ENCODE measurements at regions not wholly inside any gene's neighbourhood (a gene's known extent, or its start where the extent isn't known, plus 50 kb on each side); places are given as distances from the start of the nearest gene placed in this dataset.

DNA sequence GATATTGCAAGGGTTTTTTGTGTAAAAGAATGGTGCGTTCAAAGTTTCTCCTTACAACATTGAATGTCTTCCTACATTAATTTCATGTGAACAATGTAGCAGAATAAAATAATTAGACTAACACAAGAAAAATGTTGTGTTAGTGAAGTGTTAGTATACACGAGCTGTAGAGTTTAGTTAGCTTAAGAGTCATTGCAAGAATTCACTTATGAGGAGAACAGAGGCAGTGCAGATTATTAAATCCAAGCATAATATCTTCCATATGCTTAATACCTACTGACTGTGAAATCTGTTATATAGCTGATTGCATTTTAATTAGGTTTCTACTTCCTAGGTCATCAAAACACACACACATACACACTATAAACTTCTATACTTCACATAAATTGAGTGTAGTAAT lies 959.0 kb downstream of the FAT4 start:
- no peak for TF ChIP-seq SP1 (IDR thresholded peaks at IDR 0.05)
- TF ChIP-seq, protein P1, sequence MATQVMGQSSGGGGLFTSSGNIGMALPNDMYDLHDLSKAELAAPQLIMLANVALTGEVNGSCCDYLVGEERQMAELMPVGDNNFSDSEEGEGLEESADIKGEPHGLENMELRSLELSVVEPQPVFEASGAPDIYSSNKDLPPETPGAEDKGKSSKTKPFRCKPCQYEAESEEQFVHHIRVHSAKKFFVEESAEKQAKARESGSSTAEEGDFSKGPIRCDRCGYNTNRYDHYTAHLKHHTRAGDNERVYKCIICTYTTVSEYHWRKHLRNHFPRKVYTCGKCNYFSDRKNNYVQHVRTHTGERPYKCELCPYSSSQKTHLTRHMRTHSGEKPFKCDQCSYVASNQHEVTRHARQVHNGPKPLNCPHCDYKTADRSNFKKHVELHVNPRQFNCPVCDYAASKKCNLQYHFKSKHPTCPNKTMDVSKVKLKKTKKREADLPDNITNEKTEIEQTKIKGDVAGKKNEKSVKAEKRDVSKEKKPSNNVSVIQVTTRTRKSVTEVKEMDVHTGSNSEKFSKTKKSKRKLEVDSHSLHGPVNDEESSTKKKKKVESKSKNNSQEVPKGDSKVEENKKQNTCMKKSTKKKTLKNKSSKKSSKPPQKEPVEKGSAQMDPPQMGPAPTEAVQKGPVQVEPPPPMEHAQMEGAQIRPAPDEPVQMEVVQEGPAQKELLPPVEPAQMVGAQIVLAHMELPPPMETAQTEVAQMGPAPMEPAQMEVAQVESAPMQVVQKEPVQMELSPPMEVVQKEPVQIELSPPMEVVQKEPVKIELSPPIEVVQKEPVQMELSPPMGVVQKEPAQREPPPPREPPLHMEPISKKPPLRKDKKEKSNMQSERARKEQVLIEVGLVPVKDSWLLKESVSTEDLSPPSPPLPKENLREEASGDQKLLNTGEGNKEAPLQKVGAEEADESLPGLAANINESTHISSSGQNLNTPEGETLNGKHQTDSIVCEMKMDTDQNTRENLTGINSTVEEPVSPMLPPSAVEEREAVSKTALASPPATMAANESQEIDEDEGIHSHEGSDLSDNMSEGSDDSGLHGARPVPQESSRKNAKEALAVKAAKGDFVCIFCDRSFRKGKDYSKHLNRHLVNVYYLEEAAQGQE (IDR thresholded peaks at IDR 0.05), result no peak
- no peak for TF ChIP-seq FOXA2 (IDR thresholded peaks at IDR 0.05)
- no peak for TF ChIP-seq FOXA1 (IDR thresholded peaks at IDR 0.05)
- TF ChIP-seq ATF3 (IDR thresholded peaks at IDR 0.05), result no peak
- no peak for TF ChIP-seq ZBTB33 (IDR thresholded peaks at IDR 0.05)
- no peak for TF ChIP-seq RAD21 (IDR thresholded peaks at IDR 0.05)
- no peak for TF ChIP-seq HNF4A (conservative IDR thresholded peaks at IDR 0.05)
- no peak for TF ChIP-seq YY1 (IDR thresholded peaks at IDR 0.05)
- 68% methylated on average over 2 of the region's 2 CpGs for WGBS
- no peak for DNase-seq (ENCODE audit: low spot score)

GRCh38 chr4:126291886-126292285 lies 977.1 kb downstream of the FAT4 start:
- no peak overlapping the region for H3K9ac ChIP-seq (ENCODE audit: low read depth in 1 of 2, low read length in 2 of 2)
- H3K9me3 ChIP-seq (ENCODE audit: control insufficient read depth in 4 of 4, low read length in 3 of 4), result no peaks in the 10 kb centered on the region
- no peaks in the 10 kb centered on the region for H3K36me3 ChIP-seq (ENCODE audit: control insufficient read depth in 4 of 4, insufficient read depth in 3 of 4, low read depth in 1 of 4, low read length in 3 of 4)
- TF ChIP-seq SP1 (IDR thresholded peaks at IDR 0.05) (no peak), ZBTB33 (IDR thresholded peaks at IDR 0.05) (no peak), FOXA1 (IDR thresholded peaks at IDR 0.05) (no peak), EGR1 (IDR thresholded peaks at IDR 0.05; ENCODE audit: low read depth in 2 of 2) (no peak), YY1 (IDR thresholded peaks at IDR 0.05) (no peak), GABPA (IDR thresholded peaks at IDR 0.05 in 1 of 2, conservative IDR thresholded peaks at IDR 0.05 in 1 of 2) (no peak), TAF1 (conservative IDR thresholded peaks at IDR 0.05) (no peak)
- peaks cover 0 to 3% (median 0%) of the 10 kb centered on the region in 4 donors for H3K27me3 ChIP-seq (ENCODE audit: control insufficient read depth in 4 of 4, insufficient read depth in 4 of 4, low read length in 3 of 4)
- H3K4me3 ChIP-seq (ENCODE audit: low read depth in 1 of 3, low read length in 3 of 3), result no peak overlapping the region
- no peak for DNase-seq (ENCODE audit: low spot score)
- no peaks in the 10 kb centered on the region for H3K4me1 ChIP-seq (ENCODE audit: control insufficient read depth in 4 of 4, insufficient read depth in 4 of 4, low read length in 3 of 4)
- 66% methylated on average over 1 of the region's 1 CpG for WGBS
- no peak overlapping the region for H3K27ac ChIP-seq (ENCODE audit: low read depth in 1 of 2, low read length in 2 of 2)

More for the DNA sequence above, 959.0 kb downstream of the FAT4 start:
- H3K36me3 ChIP-seq (ENCODE audit: control insufficient read depth in 4 of 4, insufficient read depth in 3 of 4, low read depth in 1 of 4, low read length in 3 of 4), result no peaks in the 10 kb centered on the region
- H3K27ac ChIP-seq (ENCODE audit: low read depth in 1 of 2, low read length in 2 of 2), result no peak overlapping the region
- H3K9me3 ChIP-seq (ENCODE audit: control insufficient read depth in 4 of 4, low read length in 3 of 4), result no peaks in the 10 kb centered on the region
- H3K4me1 ChIP-seq (ENCODE audit: control insufficient read depth in 4 of 4, insufficient read depth in 4 of 4, low read length in 3 of 4), result no peaks in the 10 kb centered on the region
- H3K27me3 ChIP-seq (ENCODE audit: control insufficient read depth in 4 of 4, insufficient read depth in 4 of 4, low read length in 3 of 4), result no peaks in the 10 kb centered on the region
- H3K9ac ChIP-seq (ENCODE audit: low read depth in 1 of 2, low read length in 2 of 2), result no peak overlapping the region
- H3K4me3 ChIP-seq (ENCODE audit: low read depth in 1 of 3, low read length in 3 of 3), result no peak overlapping the region
